ENCODE measurements at regions not wholly inside any gene's neighbourhood (a gene's known extent, or its start where the extent isn't known, plus 50 kb on each side); places are given as distances from the start of the nearest gene placed in this dataset.
"Not testable (repeated sequence)": the region's sequence is repeated elsewhere in the genome, so short reads cannot be mapped to it uniquely, and the experiment has no call there.

GRCh38 chr6:140744659-140745320 is 1370.3 kb upstream of the CITED2 start:
- in situ Hi-C loops (cut with MboI; ENCODE audit: low sequenced_read_pairs): no loop called here

- in situ Hi-C loops (cut with MboI; ENCODE audit: low sequenced_read_pairs): no loop called here
Measured at GRCh38 chr6:140736231-140736630, 1361.8 kb upstream of the CITED2 start.

- in situ Hi-C loops (cut with MboI; ENCODE audit: low sequenced_read_pairs): no loop called here
Measured at GRCh38 chr6:140732991-140733390, 1358.5 kb upstream of the CITED2 start.

GRCh38 chr6:140732155-140732554 is 1357.7 kb upstream of the CITED2 start:
- in situ Hi-C loops (cut with MboI; ENCODE audit: low sequenced_read_pairs): no loop called here

GRCh38 chr6:140731741-140732140 is 1357.3 kb upstream of the CITED2 start:
- in situ Hi-C loops (cut with MboI; ENCODE audit: low sequenced_read_pairs): no loop called here

GRCh38 chr6:140729521-140729920 is 1355.1 kb upstream of the CITED2 start:
- in situ Hi-C loops (cut with MboI; ENCODE audit: low sequenced_read_pairs): no loop called here

GRCh38 chr6:140718021-140718420 is 1343.6 kb upstream of the CITED2 start:
- in situ Hi-C loops (cut with MboI; ENCODE audit: low sequenced_read_pairs): no loop called here

GRCh38 chr6:140713495-140713894 is 1339.0 kb upstream of the CITED2 start:
- in situ Hi-C loops (cut with MboI; ENCODE audit: low sequenced_read_pairs): no loop called here

GRCh38 chr6:140711019-140711613 is 1336.7 kb upstream of the CITED2 start:
- in situ Hi-C loops (cut with MboI; ENCODE audit: low sequenced_read_pairs): no loop called here

- in situ Hi-C loops (cut with MboI; ENCODE audit: low sequenced_read_pairs): no loop called here
Measured at GRCh38 chr6:140708441-140708840, 1334.0 kb upstream of the CITED2 start.

- in situ Hi-C loops (cut with MboI; ENCODE audit: low sequenced_read_pairs): not testable (repeated sequence)
Measured at GRCh38 chr6:140704008-140704407, 1329.6 kb upstream of the CITED2 start.

GRCh38 chr6:140697585-140697984 is 1323.1 kb upstream of the CITED2 start:
- in situ Hi-C loops (cut with MboI; ENCODE audit: low sequenced_read_pairs): no loop called here

- in situ Hi-C loops (cut with MboI; ENCODE audit: low sequenced_read_pairs): no loop called here
Measured at GRCh38 chr6:140684776-140685550, 1310.5 kb upstream of the CITED2 start.

- in situ Hi-C loops (cut with MboI; ENCODE audit: low sequenced_read_pairs): no loop called here
Measured at GRCh38 chr6:140677781-140678528, 1303.5 kb upstream of the CITED2 start.

GRCh38 chr6:140671926-140672325 is 1297.5 kb upstream of the CITED2 start:
- in situ Hi-C loops (cut with MboI; ENCODE audit: low sequenced_read_pairs): no loop called here

GRCh38 chr6:140670021-140670420 is 1295.6 kb upstream of the CITED2 start:
- in situ Hi-C loops (cut with MboI; ENCODE audit: low sequenced_read_pairs): no loop called here

- in situ Hi-C loops (cut with MboI; ENCODE audit: low sequenced_read_pairs): no loop called here
Measured at GRCh38 chr6:140669321-140669720, 1294.9 kb upstream of the CITED2 start.

GRCh38 chr6:140663772-140664171 is 1289.3 kb upstream of the CITED2 start:
- in situ Hi-C loops (cut with MboI; ENCODE audit: low sequenced_read_pairs): no loop called here

GRCh38 chr6:140663094-140663493 is 1288.6 kb upstream of the CITED2 start:
- in situ Hi-C loops (cut with MboI; ENCODE audit: low sequenced_read_pairs): no loop called here

- in situ Hi-C loops (cut with MboI; ENCODE audit: low sequenced_read_pairs): no loop called here
Measured at GRCh38 chr6:140661691-140662090, 1287.2 kb upstream of the CITED2 start.

- in situ Hi-C loops (cut with MboI; ENCODE audit: low sequenced_read_pairs): no loop called here
Measured at GRCh38 chr6:140660295-140660694, 1285.8 kb upstream of the CITED2 start.

All from HL-60/S4 treated with retinoic acid at 250 ng/mL for 4 days and 3 days (cell line).